GM21529 (cell line): ENCODE measurements at regions not wholly inside any gene's neighbourhood (a gene's known extent, or its start where the extent isn't known, plus 50 kb on each side); places are given as distances from the start of the nearest gene placed in this dataset.
A peak's percentile ranks its signal among the peaks of the same experiment; 100 is the strongest.
"Not testable (repeated sequence)": the region's sequence is repeated elsewhere in the genome, so short reads cannot be mapped to it uniquely, and the experiment has no call there.

ENCODE experiments used
- ATAC-seq: cut with Tn5 transposase; IDR thresholded peaks from one replicate; pipeline ENCODE4 v1.9.1; 2021; ENCODE audit not compliant: unreplicated experiment

GRCh38 chr21:31609081-31609480 lies 50.4 kb upstream of the SOD1 start:
- ATAC-seq, result no peak

GRCh38 chr21:31607791-31608190 lies 51.7 kb upstream of the SOD1 start:
- no peak for ATAC-seq

GRCh38 chr21:31606081-31606874 lies 53.2 kb upstream of the SOD1 start:
- no peak for ATAC-seq

- ATAC-seq, result no peak
Measured at GRCh38 chr21:31604591-31605190, 54.8 kb upstream of the SOD1 start.

GRCh38 chr21:31599563-31599962 lies 59.9 kb upstream of the SOD1 start:
- ATAC-seq, result no peak

GRCh38 chr21:31599013-31599412 lies 60.5 kb upstream of the SOD1 start:
- ATAC-seq, result no peak

GRCh38 chr21:31597683-31598082 lies 61.8 kb upstream of the SOD1 start:
- no peak for ATAC-seq

GRCh38 chr21:31596055-31596454 lies 63.4 kb upstream of the SOD1 start:
- ATAC-seq, result no peak

GRCh38 chr21:31594726-31595125 lies 64.8 kb upstream of the SOD1 start:
- no peak for ATAC-seq

GRCh38 chr21:31594279-31594678 lies 65.2 kb upstream of the SOD1 start:
- no peak for ATAC-seq

- ATAC-seq, result no peak
Measured at GRCh38 chr21:31592963-31593560, 66.4 kb upstream of the SOD1 start.

- ATAC-seq, result no peak
Measured at GRCh38 chr21:31592516-31592915, 67.0 kb upstream of the SOD1 start.

- ATAC-seq, result no peak
Measured at GRCh38 chr21:31589820-31590219, 69.7 kb upstream of the SOD1 start.

GRCh38 chr21:31586118-31586517 lies 73.4 kb upstream of the SOD1 start:
- ATAC-seq, result no peak

GRCh38 chr21:31583937-31584336 lies 75.6 kb upstream of the SOD1 start:
- not testable (repeated sequence) for ATAC-seq

GRCh38 chr21:31583498-31583897 lies 76.0 kb upstream of the SOD1 start:
- no peak for ATAC-seq

- peak; percentile 64 for ATAC-seq
Measured at GRCh38 chr21:31580866-31581276, 78.6 kb upstream of the SOD1 start.

GRCh38 chr21:31577271-31577670 lies 82.2 kb upstream of the SOD1 start:
- ATAC-seq, result no peak

- no peak for ATAC-seq
Measured at GRCh38 chr21:31576428-31576827, 83.1 kb upstream of the SOD1 start.

- ATAC-seq, result no peak
Measured at GRCh38 chr21:31573217-31573616, 86.3 kb upstream of the SOD1 start.

- no peak for ATAC-seq
Measured at GRCh38 chr21:31571879-31572278, 87.6 kb upstream of the SOD1 start.

- ATAC-seq, result no peak
Measured at GRCh38 chr21:31570824-31571566, 88.5 kb upstream of the SOD1 start.
